Erythroblast (primary cell): ENCODE measurements at regions not wholly inside any gene's neighbourhood (a gene's known extent, or its start where the extent isn't known, plus 50 kb on each side); places are given as distances from the start of the nearest gene placed in this dataset.

Experiments
- GATA1 ChIP-seq: IDR thresholded peaks from 2 replicates; pipeline ENCODE4 v1.6.1; 2011; ENCODE audit warnings: low read depth, mild to moderate bottlenecking, control low read depth, low read length, moderate library complexity
- POLR2A ChIP-seq: IDR thresholded peaks from 2 replicates; pipeline ENCODE4 v1.6.1; 2011; ENCODE audit warnings: mild to moderate bottlenecking, low read length

GRCh38 chr3:166582236-166582635, 745.0 kb upstream of the BCHE start:
- TF ChIP-seq POLR2A (no peak), GATA1 (no peak)
